Liver (tissue), 8 donors: ENCODE measurements at regions not wholly inside any gene's neighbourhood (a gene's known extent, or its start where the extent isn't known, plus 50 kb on each side); places are given as distances from the start of the nearest gene placed in this dataset.

Experiments
- DNase-seq: peaks from one replicate; pipeline ENCODE4 v3.0.0-alpha.2; 2017; ENCODE audit warnings: low spot score
- H3K27ac ChIP-seq, 2 donors: one replicate each; pipeline ENCODE4 v1.7.0; 2013; ENCODE audit warnings: inconsistent platforms in 2 of 2, low read length in 2 of 2, control low read depth in 1 of 2, low read depth in 1 of 2, mild to moderate bottlenecking in 1 of 2
- H3K27me3 ChIP-seq, 4 donors: one replicate each; pipeline versions ENCODE4 v1.6.1 to v1.7.0; 2013; ENCODE audit warnings: low read length in 3 of 4, inconsistent platforms in 1 of 4, mild to moderate bottlenecking in 1 of 4, moderate library complexity in 1 of 4; ENCODE audit not compliant: control insufficient read depth in 4 of 4, insufficient read depth in 4 of 4
- H3K36me3 ChIP-seq, 4 donors: one replicate each; pipeline versions ENCODE4 v1.6.1 to v1.7.0; 2013; ENCODE audit warnings: low read length in 3 of 4, mild to moderate bottlenecking in 3 of 4, low read depth in 1 of 4, moderate library complexity in 1 of 4; ENCODE audit not compliant: control insufficient read depth in 4 of 4, insufficient read depth in 3 of 4
- H3K4me1 ChIP-seq, 4 donors: one replicate each; pipeline versions ENCODE4 v1.6.1 to v1.7.0; 2013; ENCODE audit warnings: low read length in 3 of 4, mild to moderate bottlenecking in 3 of 4, moderate library complexity in 1 of 4; ENCODE audit not compliant: control insufficient read depth in 4 of 4, insufficient read depth in 4 of 4
- H3K4me3 ChIP-seq, 3 donors: one replicate each; pipeline versions ENCODE4 v1.6.1 to v1.7.0; 2013; ENCODE audit warnings: low read length in 3 of 3, control low read depth in 1 of 3, low read depth in 1 of 3, mild to moderate bottlenecking in 1 of 3
- H3K9ac ChIP-seq, 2 donors: one replicate each; pipeline ENCODE4 v1.7.0; 2013; ENCODE audit warnings: low read length in 2 of 2, mild to moderate bottlenecking in 2 of 2, moderate library complexity in 2 of 2, control low read depth in 1 of 2, low read depth in 1 of 2
- H3K9me3 ChIP-seq, 4 donors: one replicate each; pipeline versions ENCODE4 v1.6.1 to v1.7.0; 2013; ENCODE audit warnings: low read length in 3 of 4; ENCODE audit not compliant: control insufficient read depth in 4 of 4
- ATF3 ChIP-seq: IDR thresholded peaks from 2 replicates; pipeline ENCODE4 v1.6.1; 2016; ENCODE audit warnings: antibody characterized with exemption
- CTCF ChIP-seq: fragments of 150-350 bp; IDR thresholded peaks from 2 replicates; pipeline ENCODE4 v1.5.1; 2017; ENCODE audit warnings: improper control_type of control experiment, low read depth, low read length; ENCODE audit not compliant: missing input control
- EGR1 ChIP-seq, 2 donors: IDR thresholded peaks; 2 replicates each; pipeline ENCODE4 v1.6.1; 2016 to 2018; ENCODE audit warnings: antibody characterized with exemption in 2 of 2, low read depth in 2 of 2
- FOXA1 ChIP-seq: IDR thresholded peaks from 2 replicates; pipeline ENCODE4 v1.6.1; 2016; ENCODE audit warnings: antibody characterized with exemption
- FOXA2 ChIP-seq: IDR thresholded peaks from 2 replicates; pipeline ENCODE4 v1.6.1; 2016; ENCODE audit warnings: antibody characterized with exemption
- GABPA ChIP-seq, 2 donors: IDR thresholded peaks in 1 of 2; conservative IDR thresholded peaks in 1 of 2; 2 replicates each; pipeline ENCODE4 v1.6.1; 2016; ENCODE audit warnings: antibody characterized with exemption in 2 of 2, mild to moderate bottlenecking in 1 of 2, moderate library complexity in 1 of 2
- HNF4A ChIP-seq, 2 donors: conservative IDR thresholded peaks; 2 replicates each; pipeline ENCODE4 v1.6.1; 2016; ENCODE audit warnings: antibody characterized with exemption in 2 of 2, mild to moderate bottlenecking in 2 of 2
- HNF4G ChIP-seq: IDR thresholded peaks from 2 replicates; pipeline ENCODE4 v1.6.1; 2016; ENCODE audit warnings: antibody characterized with exemption
- JUND ChIP-seq, 2 donors: IDR thresholded peaks; 2 replicates each; pipeline ENCODE4 v1.6.1; 2016; ENCODE audit warnings: antibody characterized with exemption in 2 of 2
- MAX ChIP-seq: IDR thresholded peaks from 2 replicates; pipeline ENCODE4 v1.6.1; 2016; ENCODE audit warnings: antibody characterized with exemption
- NR2F2 ChIP-seq: IDR thresholded peaks from 2 replicates; pipeline ENCODE4 v1.6.1; 2016; ENCODE audit warnings: antibody characterized with exemption
- RAD21 ChIP-seq, 2 donors: IDR thresholded peaks; 2 replicates each; pipeline ENCODE4 v1.6.1; 2016; ENCODE audit warnings: antibody characterized with exemption in 2 of 2, mild to moderate bottlenecking in 2 of 2
- REST ChIP-seq: IDR thresholded peaks from 2 replicates; pipeline ENCODE4 v1.6.1; 2016; ENCODE audit warnings: antibody characterized with exemption, mild to moderate bottlenecking
- RXRA ChIP-seq, 2 donors: IDR thresholded peaks; 2 replicates each; pipeline ENCODE4 v1.6.1; 2017 to 2018; ENCODE audit warnings: antibody characterized with exemption in 2 of 2, mild to moderate bottlenecking in 1 of 2
- SP1 ChIP-seq: IDR thresholded peaks from 2 replicates; pipeline ENCODE4 v1.6.1; 2018; ENCODE audit warnings: antibody characterized with exemption, mild to moderate bottlenecking
- TAF1 ChIP-seq: conservative IDR thresholded peaks from 2 replicates; pipeline ENCODE4 v1.6.1; 2016; ENCODE audit warnings: antibody characterized with exemption, mild to moderate bottlenecking
- YY1 ChIP-seq: IDR thresholded peaks from 2 replicates; pipeline ENCODE4 v1.6.1; 2016; ENCODE audit warnings: antibody characterized with exemption, mild to moderate bottlenecking
- ZBTB33 ChIP-seq: IDR thresholded peaks from 2 replicates; pipeline ENCODE4 v1.6.1; 2016; ENCODE audit warnings: antibody characterized with exemption
- WGBS: extraction: QIAGEN DNeasy Blood & Tissue Kit; methylation state at CpG from one replicate; pipeline ENCODE4 v1.1.7; 2013; 5-methylcytosine and 5-hydroxymethylcytosine counted together
- donor health status: healthy.
- donor health status: healthy.
- donor health status: healthy.
- donor health status: healthy.
- donor health status: healthy.

GRCh38 chr1:196121181-196121580 is 487.1 kb downstream of the KCNT2 start:
- DNase-seq = no peak
- no peaks in the 10 kb centered on the region for H3K4me1 ChIP-seq
- H3K27me3 ChIP-seq = no peaks in the 10 kb centered on the region
- no peak overlapping the region for H3K4me3 ChIP-seq
- no peak for TF ChIP-seq EGR1 (IDR thresholded peaks at IDR 0.05; ENCODE audit: low read depth in 2 of 2)
- no peak for TF ChIP-seq GABPA (IDR thresholded peaks at IDR 0.05 in 1 of 2, conservative IDR thresholded peaks at IDR 0.05 in 1 of 2)
- TF ChIP-seq REST = no peak
- no peak for TF ChIP-seq JUND (IDR thresholded peaks at IDR 0.05)
- TF ChIP-seq CTCF = no peak
- TF ChIP-seq MAX = no peak
- no peak for TF ChIP-seq FOXA1
- no peak for TF ChIP-seq NR2F2
- no peak for TF ChIP-seq SP1
- no peak for TF ChIP-seq HNF4A (conservative IDR thresholded peaks at IDR 0.05)
- TF ChIP-seq TAF1 = no peak
- TF ChIP-seq FOXA2 = no peak
- no peak for TF ChIP-seq HNF4G
- TF ChIP-seq YY1 = no peak
- no peak for TF ChIP-seq RXRA (IDR thresholded peaks at IDR 0.05)
- no peak for TF ChIP-seq ZBTB33
- 90% methylated on average over 2 of the region's 2 CpGs for WGBS
- H3K36me3 ChIP-seq = no peaks in the 10 kb centered on the region
- H3K9ac ChIP-seq = no peak overlapping the region
- H3K9me3 ChIP-seq = no peaks in the 10 kb centered on the region
- H3K27ac ChIP-seq = no peak overlapping the region

- no peaks in the 10 kb centered on the region for H3K4me1 ChIP-seq
- H3K4me3 ChIP-seq = no peak overlapping the region
- DNase-seq = no peak
- H3K9me3 ChIP-seq = no peaks in the 10 kb centered on the region
- no peak overlapping the region for H3K9ac ChIP-seq
- H3K27me3 ChIP-seq = no peaks in the 10 kb centered on the region
- 16% methylated on average over 2 of the region's 2 CpGs for WGBS
- H3K27ac ChIP-seq = no peak overlapping the region
- H3K36me3 ChIP-seq = no peaks in the 10 kb centered on the region
- TF ChIP-seq FOXA2 = no peak
- TF ChIP-seq HNF4G = no peak
- TF ChIP-seq FOXA1 = no peak
- no peak for TF ChIP-seq RAD21 (IDR thresholded peaks at IDR 0.05)
- TF ChIP-seq REST = no peak
- no peak for TF ChIP-seq SP1
- TF ChIP-seq EGR1 (IDR thresholded peaks at IDR 0.05; ENCODE audit: low read depth in 2 of 2) = no peak
- no peak for TF ChIP-seq JUND (IDR thresholded peaks at IDR 0.05)
- no peak for TF ChIP-seq NR2F2
- no peak for TF ChIP-seq HNF4A (conservative IDR thresholded peaks at IDR 0.05)
- TF ChIP-seq ZBTB33 = no peak
- no peak for TF ChIP-seq ATF3
Measured at GRCh38 chr1:196115646-196116045, 492.6 kb downstream of the KCNT2 start.
